Gastroesophageal sphincter (tissue), 4 donors: ENCODE measurements at regions not wholly inside any gene's neighbourhood (a gene's known extent, or its start where the extent isn't known, plus 50 kb on each side); places are given as distances from the start of the nearest gene placed in this dataset.
A peak's percentile ranks its signal among the peaks of the same experiment; 100 is the strongest.

ENCODE experiments used
- ATAC-seq: fragments of 150-250 bp; one replicate; pipeline ENCODE4 v1.9.1; 2016; ENCODE audit warnings: mild to moderate bottlenecking, moderate library complexity
- H3K27ac ChIP-seq, 4 donors: fragments of 200-600 bp; sonication (generic) in 3 of 4; 1 replicate in 3 of 4; 2 replicates in 1 of 4; pipeline ENCODE4 v1.5.1; 2016 to 2019
- H3K27me3 ChIP-seq: fragments of 200-600 bp; sonication (generic); one replicate; pipeline ENCODE4 v1.5.1; 2019
- H3K36me3 ChIP-seq, 2 donors: fragments of 200-600 bp; sonication (generic); one replicate each; pipeline ENCODE4 v1.5.1; 2019; ENCODE audit warnings: control low read depth in 1 of 2
- H3K4me1 ChIP-seq, 3 donors: fragments of 200-600 bp; sonication (generic); 1 replicate in 2 of 3; 2 replicates in 1 of 3; pipeline ENCODE4 v1.5.1; 2016 to 2019; ENCODE audit warnings: control low read depth in 2 of 3
- H3K4me3 ChIP-seq, 2 donors: fragments of 200-600 bp; sonication (generic); one replicate each; pipeline ENCODE4 v1.5.1; 2019; ENCODE audit warnings: mild to moderate bottlenecking in 1 of 2, moderate library complexity in 1 of 2
- H3K9me3 ChIP-seq, 3 donors: fragments of 200-600 bp; sonication (generic); one replicate each; pipeline ENCODE4 v1.5.1; 2017 to 2019; ENCODE audit warnings: control low read depth in 2 of 3
- EP300 ChIP-seq: sonication (generic); formaldehyde crosslinking; IDR thresholded peaks from one replicate; pipeline ENCODE4 v1.6.1; 2017; ENCODE audit warnings: antibody characterized with exemption, mild to moderate bottlenecking
- POLR2A ChIP-seq, 2 donors: fragments of 450-650 bp; IDR thresholded peaks; one replicate each; pipeline ENCODE4 v1.6.1; 2017; ENCODE audit warnings: antibody characterized with exemption in 2 of 2, mild to moderate bottlenecking in 2 of 2, moderate library complexity in 1 of 2
- POLR2AphosphoS5 ChIP-seq: sonication (generic); formaldehyde crosslinking; IDR thresholded peaks from one replicate; pipeline ENCODE4 v1.6.1; 2017; ENCODE audit warnings: antibody characterized with exemption
- WGBS, 2 donors: methylation state at CpG; one replicate each; pipeline ENCODE4 v1.1.5; 2018; ENCODE audit warnings: low coverage in 1 of 2; 5-methylcytosine and 5-hydroxymethylcytosine counted together
- TF ChIP-seq, protein P1 (sequence below), 4 experiments: fragments of 200-600 bp in 2 of 4; fragments of 450-650 bp in 2 of 4; sonication (generic) in 1 of 4; IDR thresholded peaks; one replicate each; pipeline ENCODE4 v1.5.1; 2017 to 2019; ENCODE audit warnings: antibody characterized with exemption in 4 of 4, mild to moderate bottlenecking in 2 of 4, moderate library complexity in 2 of 4

DNA sequence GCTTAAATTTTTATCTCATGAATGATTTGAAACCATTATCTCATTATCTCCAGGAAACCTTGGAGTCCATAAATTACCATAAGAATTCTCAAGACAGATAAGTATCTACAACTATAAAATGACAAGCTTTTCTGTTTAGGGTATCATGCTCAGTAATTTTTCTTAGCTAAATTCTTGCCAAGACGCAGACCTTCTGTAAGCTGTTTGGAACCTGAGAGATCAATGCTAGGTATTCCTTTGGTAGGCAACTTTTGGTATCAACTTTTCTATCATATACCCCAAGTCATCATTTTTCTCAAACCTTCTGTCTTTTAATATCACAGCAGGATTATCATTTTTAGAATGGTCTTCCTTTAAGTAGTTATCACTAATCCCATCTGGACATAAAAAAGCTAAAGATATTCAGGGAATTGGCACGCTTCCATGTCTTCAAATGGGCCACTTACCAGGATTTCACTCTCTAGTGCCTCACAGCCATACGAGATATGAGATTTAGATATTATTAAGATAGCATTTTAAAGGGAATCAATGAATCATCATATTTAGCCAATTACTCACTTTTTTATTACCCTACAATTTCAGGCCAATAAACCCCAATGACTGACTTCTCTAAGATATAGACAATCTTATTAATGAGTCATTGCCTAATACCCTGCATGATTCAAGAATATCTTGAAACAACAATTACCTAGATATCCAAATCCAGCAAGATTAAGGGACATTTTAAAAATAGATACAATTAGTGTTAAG lies 544.1 kb downstream of the HTR7 start:
- TF ChIP-seq, protein P1, sequence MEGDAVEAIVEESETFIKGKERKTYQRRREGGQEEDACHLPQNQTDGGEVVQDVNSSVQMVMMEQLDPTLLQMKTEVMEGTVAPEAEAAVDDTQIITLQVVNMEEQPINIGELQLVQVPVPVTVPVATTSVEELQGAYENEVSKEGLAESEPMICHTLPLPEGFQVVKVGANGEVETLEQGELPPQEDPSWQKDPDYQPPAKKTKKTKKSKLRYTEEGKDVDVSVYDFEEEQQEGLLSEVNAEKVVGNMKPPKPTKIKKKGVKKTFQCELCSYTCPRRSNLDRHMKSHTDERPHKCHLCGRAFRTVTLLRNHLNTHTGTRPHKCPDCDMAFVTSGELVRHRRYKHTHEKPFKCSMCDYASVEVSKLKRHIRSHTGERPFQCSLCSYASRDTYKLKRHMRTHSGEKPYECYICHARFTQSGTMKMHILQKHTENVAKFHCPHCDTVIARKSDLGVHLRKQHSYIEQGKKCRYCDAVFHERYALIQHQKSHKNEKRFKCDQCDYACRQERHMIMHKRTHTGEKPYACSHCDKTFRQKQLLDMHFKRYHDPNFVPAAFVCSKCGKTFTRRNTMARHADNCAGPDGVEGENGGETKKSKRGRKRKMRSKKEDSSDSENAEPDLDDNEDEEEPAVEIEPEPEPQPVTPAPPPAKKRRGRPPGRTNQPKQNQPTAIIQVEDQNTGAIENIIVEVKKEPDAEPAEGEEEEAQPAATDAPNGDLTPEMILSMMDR (IDR thresholded peaks at IDR 0.05): no peak
- TF ChIP-seq EP300 (no peak), POLR2AphosphoS5 (no peak), POLR2A (IDR thresholded peaks at IDR 0.05) (no peak)
- no peaks in the 10 kb centered on the region for H3K36me3 ChIP-seq
- no peaks in the 10 kb centered on the region for H3K4me1 ChIP-seq
- 74 to 76% methylated on average over 3 of the region's 3 CpGs for WGBS, 2 donors
- no peaks in the 10 kb centered on the region for H3K9me3 ChIP-seq
- H3K27me3 ChIP-seq: no peaks in the 10 kb centered on the region
- H3K4me3 ChIP-seq: no peak overlapping the region
- no peak for ATAC-seq
- H3K27ac ChIP-seq: no peak overlapping the region

- Histone ChIP-seq H3K4me1 (no peaks in the 10 kb centered on the region), H3K36me3 (no peaks in the 10 kb centered on the region), H3K9me3 (no peaks in the 10 kb centered on the region), H3K27ac (no peak overlapping the region), H3K4me3 (no peak overlapping the region), H3K27me3 (no peaks in the 10 kb centered on the region)
- 89 to 100% methylated on average over 1 of the region's 1 CpG for WGBS, 2 donors
- TF ChIP-seq, protein P1 (IDR thresholded peaks at IDR 0.05): no peak
- no peak for TF ChIP-seq POLR2A (IDR thresholded peaks at IDR 0.05)
- TF ChIP-seq EP300: no peak
- TF ChIP-seq POLR2AphosphoS5: no peak
- ATAC-seq: no peak
Observed at GRCh38 chr10:90314718-90315117, 543.1 kb downstream of the HTR7 start.

- H3K27me3 ChIP-seq: no peaks in the 10 kb centered on the region
- no peak overlapping the region for H3K4me3 ChIP-seq
- TF ChIP-seq EP300 (no peak), POLR2AphosphoS5 (no peak), POLR2A (IDR thresholded peaks at IDR 0.05) (no peak)
- TF ChIP-seq, protein P1 (IDR thresholded peaks at IDR 0.05): no peak
- ATAC-seq: no peak
- H3K36me3 ChIP-seq: no peaks in the 10 kb centered on the region
- 67 to 90% methylated on average over 1 to 3 of the region's 3 CpGs for WGBS, 2 donors
- no peaks in the 10 kb centered on the region for H3K4me1 ChIP-seq
- H3K27ac ChIP-seq: no peak overlapping the region
- no peaks in the 10 kb centered on the region for H3K9me3 ChIP-seq
Observed at GRCh38 chr10:90317172-90317571, 540.7 kb downstream of the HTR7 start.

DNA sequence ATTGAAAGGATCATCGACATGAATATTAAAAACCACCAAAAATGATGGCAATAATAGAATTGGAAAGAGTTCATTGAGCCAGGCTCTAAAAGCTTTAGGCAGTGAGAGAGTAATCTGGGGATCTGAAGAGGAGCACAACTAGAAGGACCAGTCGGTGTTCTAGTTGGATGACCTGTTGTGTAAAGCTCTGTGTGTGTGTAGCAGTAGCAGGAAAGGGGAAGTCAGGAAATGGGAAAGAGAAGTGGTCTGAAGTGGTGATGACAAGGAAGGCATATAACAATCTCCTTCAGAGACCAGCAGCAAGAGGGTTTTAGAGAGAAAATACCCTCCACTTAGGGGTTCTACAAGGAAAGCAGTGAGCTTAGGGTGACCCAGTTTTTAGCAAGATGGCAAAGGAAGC lies 539.2 kb downstream of the HTR7 start:
- Histone ChIP-seq H3K4me1 (no peaks in the 10 kb centered on the region), H3K36me3 (no peaks in the 10 kb centered on the region), H3K27me3 (no peaks in the 10 kb centered on the region), H3K27ac (no peak overlapping the region), H3K4me3 (no peak overlapping the region), H3K9me3 (no peaks in the 10 kb centered on the region)
- TF ChIP-seq POLR2AphosphoS5 (no peak), POLR2A (IDR thresholded peaks at IDR 0.05) (no peak), EP300 (no peak)
- TF ChIP-seq, protein P1 (IDR thresholded peaks at IDR 0.05): no peak
- no peak for ATAC-seq
- 83 to 92% methylated on average over 2 of the region's 2 CpGs for WGBS, 2 donors

GRCh38 chr10:90319188-90319914 lies 538.5 kb downstream of the HTR7 start:
- 42 to 53% methylated on average over 5 of the region's 5 CpGs for WGBS, 2 donors
- TF ChIP-seq POLR2AphosphoS5: peak; percentile 38
- TF ChIP-seq, protein P1 (IDR thresholded peaks at IDR 0.05): no peak
- H3K4me1 ChIP-seq: no peaks in the 10 kb centered on the region
- no peaks in the 10 kb centered on the region for H3K9me3 ChIP-seq
- no peak overlapping the region for H3K27ac ChIP-seq
- no peaks in the 10 kb centered on the region for H3K27me3 ChIP-seq
- ATAC-seq: no peak
- no peaks in the 10 kb centered on the region for H3K36me3 ChIP-seq
- no peak overlapping the region for H3K4me3 ChIP-seq
